ENCODE measurements at regions not wholly inside any gene's neighbourhood (a gene's known extent, or its start where the extent isn't known, plus 50 kb on each side); places are given as distances from the start of the nearest gene placed in this dataset.
A peak's percentile ranks its signal among the peaks of the same experiment; 100 is the strongest.
"Not testable (repeated sequence)": the region's sequence is repeated elsewhere in the genome, so short reads cannot be mapped to it uniquely, and the experiment has no call there.

- no peak overlapping the region for H3K27ac ChIP-seq (ENCODE audit: low read depth in 2 of 2, low read length in 2 of 2)
- no peaks in the 10 kb centered on the region for H3K27me3 ChIP-seq (ENCODE audit: control insufficient read depth in 2 of 2, insufficient read depth in 2 of 2, low read length in 2 of 2)
- H3K36me3 ChIP-seq (ENCODE audit: control insufficient read depth in 2 of 2, insufficient read depth in 2 of 2, low read length in 2 of 2), result no peaks in the 10 kb centered on the region
- H3K4me1 ChIP-seq (ENCODE audit: control insufficient read depth in 2 of 2, insufficient read depth in 2 of 2, low read length in 2 of 2), result no peaks in the 10 kb centered on the region
- no peak overlapping the region for H3K4me3 ChIP-seq (ENCODE audit: low read length in 2 of 2)
- no peak overlapping the region for H3K9ac ChIP-seq (ENCODE audit: low read depth in 1 of 2, low read length in 2 of 2)
- no peaks in the 10 kb centered on the region for H3K9me3 ChIP-seq (ENCODE audit: control insufficient read depth in 2 of 2, low read length in 2 of 2)
Measured at GRCh38 chr10:33055625-33056024, 97.6 kb upstream of the ITGB1 start.

GRCh38 chr10:33052915-33053810, 95.1 kb upstream of the ITGB1 start:
- Histone ChIP-seq H3K27me3 (ENCODE audit: control insufficient read depth in 2 of 2, insufficient read depth in 2 of 2, low read length in 2 of 2) (no peaks in the 10 kb centered on the region), H3K9me3 (ENCODE audit: control insufficient read depth in 2 of 2, low read length in 2 of 2) (no peaks in the 10 kb centered on the region), H3K4me1 (ENCODE audit: control insufficient read depth in 2 of 2, insufficient read depth in 2 of 2, low read length in 2 of 2) (no peaks in the 10 kb centered on the region), H3K36me3 (ENCODE audit: control insufficient read depth in 2 of 2, insufficient read depth in 2 of 2, low read length in 2 of 2) (no peaks in the 10 kb centered on the region), H3K27ac (ENCODE audit: low read depth in 2 of 2, low read length in 2 of 2) (no peak overlapping the region), H3K9ac (ENCODE audit: low read depth in 1 of 2, low read length in 2 of 2) (no peak overlapping the region), H3K4me3 (ENCODE audit: low read length in 2 of 2) (no peak overlapping the region)

- no peak overlapping the region for H3K27ac ChIP-seq (ENCODE audit: low read depth in 2 of 2, low read length in 2 of 2)
- no peak overlapping the region for H3K9ac ChIP-seq (ENCODE audit: low read depth in 1 of 2, low read length in 2 of 2)
- no peaks in the 10 kb centered on the region for H3K27me3 ChIP-seq (ENCODE audit: control insufficient read depth in 2 of 2, insufficient read depth in 2 of 2, low read length in 2 of 2)
- H3K36me3 ChIP-seq (ENCODE audit: control insufficient read depth in 2 of 2, insufficient read depth in 2 of 2, low read length in 2 of 2), result no peaks in the 10 kb centered on the region
- H3K4me3 ChIP-seq (ENCODE audit: low read length in 2 of 2), result no peak overlapping the region
- no peaks in the 10 kb centered on the region for H3K9me3 ChIP-seq (ENCODE audit: control insufficient read depth in 2 of 2, low read length in 2 of 2)
- H3K4me1 ChIP-seq (ENCODE audit: control insufficient read depth in 2 of 2, insufficient read depth in 2 of 2, low read length in 2 of 2), result no peaks in the 10 kb centered on the region
Measured at GRCh38 chr10:33052263-33052875, 94.3 kb upstream of the ITGB1 start.

- not testable (repeated sequence) for H3K27me3 ChIP-seq (ENCODE audit: control insufficient read depth in 2 of 2, insufficient read depth in 2 of 2, low read length in 2 of 2); H3K9ac ChIP-seq (ENCODE audit: low read depth in 1 of 2, low read length in 2 of 2); H3K27ac ChIP-seq (ENCODE audit: low read depth in 2 of 2, low read length in 2 of 2); H3K4me1 ChIP-seq (ENCODE audit: control insufficient read depth in 2 of 2, insufficient read depth in 2 of 2, low read length in 2 of 2); H3K9me3 ChIP-seq (ENCODE audit: control insufficient read depth in 2 of 2, low read length in 2 of 2); H3K36me3 ChIP-seq (ENCODE audit: control insufficient read depth in 2 of 2, insufficient read depth in 2 of 2, low read length in 2 of 2)
- H3K4me3 ChIP-seq (ENCODE audit: low read length in 2 of 2), result peak overlapping the region in 1 of 2 donors; percentile 7
Measured at GRCh38 chr10:33049963-33050920, 92.2 kb upstream of the ITGB1 start.

- Histone ChIP-seq H3K4me1 (ENCODE audit: control insufficient read depth in 2 of 2, insufficient read depth in 2 of 2, low read length in 2 of 2) (no peaks in the 10 kb centered on the region), H3K36me3 (ENCODE audit: control insufficient read depth in 2 of 2, insufficient read depth in 2 of 2, low read length in 2 of 2) (no peaks in the 10 kb centered on the region), H3K4me3 (ENCODE audit: low read length in 2 of 2) (no peak overlapping the region)
Measured at GRCh38 chr10:33048223-33048622, 90.2 kb upstream of the ITGB1 start.

GRCh38 chr10:33047655-33048054, 89.6 kb upstream of the ITGB1 start:
- H3K9ac ChIP-seq (ENCODE audit: low read depth in 1 of 2, low read length in 2 of 2), result no peak overlapping the region
- no peaks in the 10 kb centered on the region for H3K36me3 ChIP-seq (ENCODE audit: control insufficient read depth in 2 of 2, insufficient read depth in 2 of 2, low read length in 2 of 2)
- no peaks in the 10 kb centered on the region for H3K4me1 ChIP-seq (ENCODE audit: control insufficient read depth in 2 of 2, insufficient read depth in 2 of 2, low read length in 2 of 2)
- no peak overlapping the region for H3K27ac ChIP-seq (ENCODE audit: low read depth in 2 of 2, low read length in 2 of 2)
- H3K9me3 ChIP-seq (ENCODE audit: control insufficient read depth in 2 of 2, low read length in 2 of 2), result no peaks in the 10 kb centered on the region
- no peak overlapping the region for H3K4me3 ChIP-seq (ENCODE audit: low read length in 2 of 2)
- no peaks in the 10 kb centered on the region for H3K27me3 ChIP-seq (ENCODE audit: control insufficient read depth in 2 of 2, insufficient read depth in 2 of 2, low read length in 2 of 2)

More at GRCh38 chr10:33048223-33048622, 90.2 kb upstream of the ITGB1 start:
- H3K9me3 ChIP-seq (ENCODE audit: control insufficient read depth in 2 of 2, low read length in 2 of 2), result no peaks in the 10 kb centered on the region
- H3K27me3 ChIP-seq (ENCODE audit: control insufficient read depth in 2 of 2, insufficient read depth in 2 of 2, low read length in 2 of 2), result no peaks in the 10 kb centered on the region
- no peak overlapping the region for H3K9ac ChIP-seq (ENCODE audit: low read depth in 1 of 2, low read length in 2 of 2)
- H3K27ac ChIP-seq (ENCODE audit: low read depth in 2 of 2, low read length in 2 of 2), result no peak overlapping the region

GRCh38 chr10:33046792-33047191, 88.8 kb upstream of the ITGB1 start:
- Histone ChIP-seq H3K27me3 (ENCODE audit: control insufficient read depth in 2 of 2, insufficient read depth in 2 of 2, low read length in 2 of 2) (no peaks in the 10 kb centered on the region), H3K4me3 (ENCODE audit: low read length in 2 of 2) (no peak overlapping the region), H3K9me3 (ENCODE audit: control insufficient read depth in 2 of 2, low read length in 2 of 2) (no peaks in the 10 kb centered on the region)

GRCh38 chr10:33045421-33045820, 87.4 kb upstream of the ITGB1 start:
- Histone ChIP-seq H3K9ac (ENCODE audit: low read depth in 1 of 2, low read length in 2 of 2) (no peak overlapping the region), H3K4me1 (ENCODE audit: control insufficient read depth in 2 of 2, insufficient read depth in 2 of 2, low read length in 2 of 2) (no peaks in the 10 kb centered on the region), H3K36me3 (ENCODE audit: control insufficient read depth in 2 of 2, insufficient read depth in 2 of 2, low read length in 2 of 2) (no peaks in the 10 kb centered on the region), H3K27ac (ENCODE audit: low read depth in 2 of 2, low read length in 2 of 2) (no peak overlapping the region), H3K27me3 (ENCODE audit: control insufficient read depth in 2 of 2, insufficient read depth in 2 of 2, low read length in 2 of 2) (no peaks in the 10 kb centered on the region), H3K4me3 (ENCODE audit: low read length in 2 of 2) (no peak overlapping the region), H3K9me3 (ENCODE audit: control insufficient read depth in 2 of 2, low read length in 2 of 2) (no peaks in the 10 kb centered on the region)

More at GRCh38 chr10:33046792-33047191, 88.8 kb upstream of the ITGB1 start:
- H3K9ac ChIP-seq (ENCODE audit: low read depth in 1 of 2, low read length in 2 of 2), result no peak overlapping the region
- H3K27ac ChIP-seq (ENCODE audit: low read depth in 2 of 2, low read length in 2 of 2), result no peak overlapping the region
- no peaks in the 10 kb centered on the region for H3K4me1 ChIP-seq (ENCODE audit: control insufficient read depth in 2 of 2, insufficient read depth in 2 of 2, low read length in 2 of 2)
- no peaks in the 10 kb centered on the region for H3K36me3 ChIP-seq (ENCODE audit: control insufficient read depth in 2 of 2, insufficient read depth in 2 of 2, low read length in 2 of 2)

GRCh38 chr10:33042565-33042964, 84.5 kb upstream of the ITGB1 start:
- H3K4me1 ChIP-seq (ENCODE audit: control insufficient read depth in 2 of 2, insufficient read depth in 2 of 2, low read length in 2 of 2), result no peaks in the 10 kb centered on the region
- H3K27me3 ChIP-seq (ENCODE audit: control insufficient read depth in 2 of 2, insufficient read depth in 2 of 2, low read length in 2 of 2), result no peaks in the 10 kb centered on the region
- H3K4me3 ChIP-seq (ENCODE audit: low read length in 2 of 2), result no peak overlapping the region
- no peaks in the 10 kb centered on the region for H3K9me3 ChIP-seq (ENCODE audit: control insufficient read depth in 2 of 2, low read length in 2 of 2)
- no peak overlapping the region for H3K9ac ChIP-seq (ENCODE audit: low read depth in 1 of 2, low read length in 2 of 2)
- no peaks in the 10 kb centered on the region for H3K36me3 ChIP-seq (ENCODE audit: control insufficient read depth in 2 of 2, insufficient read depth in 2 of 2, low read length in 2 of 2)
- no peak overlapping the region for H3K27ac ChIP-seq (ENCODE audit: low read depth in 2 of 2, low read length in 2 of 2)

Data from mucosa of rectum (tissue), 2 donors.